ENCODE measurements at regions not wholly inside any gene's neighbourhood (a gene's known extent, or its start where the extent isn't known, plus 50 kb on each side); places are given as distances from the start of the nearest gene placed in this dataset.
"Not testable (repeated sequence)": the region's sequence is repeated elsewhere in the genome, so short reads cannot be mapped to it uniquely, and the experiment has no call there.

DNA sequence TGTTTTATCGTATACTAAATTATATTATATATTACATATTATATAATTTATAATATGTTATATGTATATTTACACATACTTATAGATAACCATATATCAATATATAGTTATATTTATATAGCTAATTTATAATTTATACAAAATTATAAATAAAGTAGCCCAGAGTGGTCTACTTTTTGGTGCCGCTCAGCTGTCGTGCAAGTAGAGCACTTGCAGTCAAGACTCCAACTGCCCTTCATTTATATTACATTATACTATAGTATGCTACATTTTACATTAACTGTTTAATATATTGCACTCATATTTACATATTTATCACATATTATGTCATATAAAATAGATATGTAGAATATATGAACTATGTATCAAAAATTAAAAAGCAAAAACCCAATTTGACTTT, 1124.7 kb upstream of the MIR17HG start:
- no peak for DNase-seq (ENCODE audit: low read depth)

DNA sequence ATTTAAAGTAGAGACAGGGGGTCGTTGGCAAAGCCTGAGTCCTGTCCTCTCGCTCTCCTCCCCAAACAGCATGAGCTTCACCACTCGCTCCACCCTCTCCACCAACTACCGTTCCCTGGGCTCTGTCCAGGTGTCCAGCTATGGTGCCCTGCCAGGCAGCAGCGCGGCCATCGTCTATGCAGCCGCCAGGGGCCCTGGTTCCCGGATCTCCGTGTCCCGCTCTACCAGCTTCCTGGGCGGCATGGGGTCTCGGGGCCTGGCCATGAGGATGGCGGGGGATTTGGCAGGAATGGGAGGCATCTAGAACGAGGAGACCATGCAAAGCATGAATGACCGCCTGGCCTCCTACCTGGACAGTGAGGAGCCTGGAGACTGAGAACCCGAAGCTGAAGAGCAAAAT, 1117.2 kb upstream of the MIR17HG start:
- DNase-seq (ENCODE audit: low read depth) = no peak

DNA sequence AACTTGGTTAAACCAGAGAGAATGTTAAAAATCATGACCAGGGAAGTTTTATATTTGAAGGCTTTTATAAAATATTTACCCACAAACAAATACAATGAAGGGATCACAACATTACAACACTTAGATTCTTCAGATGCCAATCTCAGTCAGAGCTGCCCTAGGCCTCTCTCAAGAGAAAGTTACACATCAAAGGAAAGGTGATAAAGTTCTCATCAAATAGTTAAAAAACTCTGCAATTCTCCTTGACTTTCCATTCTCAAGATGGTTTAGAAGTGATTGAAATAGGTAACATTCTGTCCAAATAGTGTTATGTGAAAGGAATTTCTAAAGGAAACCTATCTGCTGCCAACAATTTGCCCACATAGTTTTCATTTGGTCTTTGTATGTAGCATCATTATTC, 1115.2 kb upstream of the MIR17HG start:
- no peak for DNase-seq (ENCODE audit: low read depth)

DNA sequence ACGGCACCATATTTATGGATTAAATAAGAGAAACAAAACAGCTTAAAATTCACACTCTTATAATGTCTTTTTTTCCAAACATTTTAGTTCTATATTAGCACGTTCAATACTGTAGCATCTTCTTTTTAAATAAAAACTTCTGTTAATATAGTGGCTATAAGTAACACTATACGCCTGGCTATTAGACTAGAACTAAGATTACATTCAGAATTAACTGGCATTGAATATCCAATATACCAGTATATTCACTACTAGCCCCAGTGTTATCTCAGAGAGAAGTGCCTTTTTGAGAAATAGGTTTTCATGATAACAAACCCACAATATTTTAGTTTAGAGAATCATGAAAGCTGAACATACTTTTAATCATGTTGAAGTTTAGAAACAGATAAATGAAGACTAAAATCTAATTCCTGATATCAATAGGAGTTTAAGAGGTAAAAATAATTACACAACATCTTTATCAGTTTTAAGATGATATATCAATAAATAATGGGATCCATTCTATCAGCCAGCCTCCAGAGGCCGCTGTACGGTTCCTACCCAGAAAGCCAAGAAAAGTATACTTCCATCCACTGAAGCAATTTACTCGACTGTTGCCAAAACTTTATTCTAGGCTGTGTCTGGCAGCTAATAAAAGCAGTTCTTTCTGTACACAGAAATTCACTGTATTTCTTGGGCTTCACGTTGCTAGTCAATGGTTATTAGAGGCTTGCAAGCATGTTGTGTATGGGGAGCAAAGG, 1113.4 kb upstream of the MIR17HG start:
- DNase-seq (ENCODE audit: low read depth) = no peak

DNA sequence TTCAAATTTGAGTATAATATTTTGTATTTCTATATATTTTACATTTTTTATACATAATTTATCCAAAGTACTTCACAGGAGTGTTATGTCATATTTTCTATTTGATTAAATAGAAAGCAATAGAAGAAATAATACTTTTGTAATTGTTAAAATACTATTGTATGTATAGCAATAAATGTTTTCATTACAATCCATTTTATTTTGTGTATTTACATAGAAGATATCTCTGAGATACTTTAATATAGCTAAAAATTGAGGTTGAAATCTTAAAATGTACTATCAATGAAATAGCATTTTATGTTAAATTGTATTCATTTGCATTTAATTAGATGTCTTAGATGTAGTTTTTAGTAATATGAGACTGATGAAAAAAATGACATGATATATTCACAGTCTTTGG, 1109.6 kb upstream of the MIR17HG start:
- no peak for DNase-seq (ENCODE audit: low read depth)

DNA sequence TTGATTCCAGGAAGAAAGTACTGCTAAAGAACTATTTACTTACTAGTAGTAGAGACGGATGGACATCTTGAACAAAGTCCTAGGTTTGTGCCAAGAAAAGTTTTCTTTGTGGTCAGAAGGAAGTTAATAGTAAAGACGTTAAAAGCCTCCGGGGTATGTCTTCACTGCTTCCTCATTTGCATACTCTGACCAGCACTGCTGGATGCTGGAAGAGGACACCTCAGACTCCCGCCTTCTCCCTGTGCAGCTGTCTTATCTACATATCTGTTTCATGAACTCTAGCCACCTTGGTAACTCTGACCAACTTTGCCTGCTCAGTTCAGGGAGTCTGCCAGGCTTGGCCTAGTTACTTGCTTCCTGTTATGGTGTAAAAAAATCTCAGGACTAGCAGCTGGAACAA, 1109.1 kb upstream of the MIR17HG start:
- peak; percentile 61 for DNase-seq (ENCODE audit: low read depth)

DNA sequence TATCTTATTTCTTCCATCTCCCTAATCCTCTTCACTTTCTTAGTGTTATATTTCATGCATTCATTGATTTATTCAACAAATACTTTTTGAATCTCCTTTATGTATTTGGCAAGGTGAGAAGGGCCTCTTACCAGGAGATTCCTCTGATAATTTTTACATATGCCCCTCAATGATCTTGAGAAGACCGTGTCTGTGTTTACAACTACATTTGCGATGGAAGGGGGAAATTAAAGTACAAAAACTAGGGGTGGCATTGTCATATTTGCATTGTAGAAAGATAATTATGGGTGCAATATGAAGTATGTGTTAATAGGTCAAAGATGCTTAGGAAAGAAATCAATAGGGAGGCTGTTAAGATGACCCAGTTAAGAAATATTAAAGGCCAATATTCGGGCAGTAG, 1108.4 kb upstream of the MIR17HG start:
- DNase-seq (ENCODE audit: low read depth) = no peak

DNA sequence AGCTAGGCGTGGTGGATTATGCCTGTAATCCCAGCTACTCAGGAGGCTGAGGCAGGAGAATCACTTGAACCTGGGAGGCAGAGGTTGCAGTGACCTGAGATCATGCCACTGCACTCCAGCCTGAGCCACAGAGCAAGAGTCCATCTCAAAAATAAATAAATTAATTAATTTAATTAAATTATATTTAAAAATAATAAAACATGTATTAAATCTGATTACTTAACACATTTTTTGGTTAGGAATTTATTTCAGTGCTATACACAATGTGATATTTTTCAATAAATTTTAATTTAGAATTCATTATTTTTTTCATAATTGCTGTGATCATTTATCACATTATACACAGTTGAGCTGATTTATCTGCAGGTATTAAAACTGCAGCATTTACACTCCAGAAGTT, 1101.5 kb upstream of the MIR17HG start:
- no peak for DNase-seq (ENCODE audit: low read depth)

DNA sequence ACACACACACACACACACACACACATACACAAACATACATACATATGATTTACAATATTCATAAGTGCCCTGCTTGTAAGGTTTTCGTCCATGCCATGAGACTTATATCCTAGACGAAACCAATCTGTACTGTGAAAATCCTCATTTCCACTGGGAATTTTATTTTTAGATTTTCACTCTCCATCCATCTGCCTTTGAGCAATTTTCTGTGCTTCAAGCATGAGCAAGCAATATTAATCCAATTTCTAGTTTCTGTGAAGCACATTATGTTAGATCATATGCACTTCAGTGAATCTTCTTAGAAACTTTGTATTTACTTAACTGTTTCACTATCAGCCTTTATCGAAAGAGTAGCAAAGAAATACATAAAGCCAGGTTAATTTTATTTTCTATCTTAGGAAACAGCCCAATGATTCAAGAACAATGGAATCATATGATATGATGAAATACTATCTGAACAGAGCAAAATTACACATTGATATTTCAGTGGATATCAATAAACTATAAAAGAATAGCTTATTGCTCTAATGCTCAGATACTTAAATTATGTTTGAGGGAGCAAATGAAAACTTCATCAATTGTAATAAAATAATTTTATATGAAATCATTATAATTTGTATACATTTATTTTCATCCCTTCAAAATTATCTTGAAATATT, 1100.7 kb upstream of the MIR17HG start:
- no peak for DNase-seq (ENCODE audit: low read depth)

DNA sequence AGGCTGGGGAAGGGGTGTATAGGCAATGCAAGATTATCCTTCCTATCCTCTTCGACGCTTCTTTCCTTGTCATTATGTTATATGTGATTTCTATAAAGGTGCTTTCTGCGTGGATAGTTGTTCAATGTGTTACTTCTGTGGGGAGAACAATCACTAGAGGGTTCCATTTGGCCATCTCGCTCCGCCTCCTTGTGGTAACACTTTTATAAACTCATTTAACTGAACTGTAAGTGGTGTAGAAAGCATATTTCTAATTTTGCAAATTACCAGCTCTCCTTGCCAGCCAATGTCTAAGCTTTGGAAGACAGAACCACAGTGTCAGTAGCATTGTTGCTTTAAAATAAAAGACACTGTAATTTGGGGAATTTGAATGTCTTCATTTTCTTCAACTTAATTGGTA, 1093.7 kb upstream of the MIR17HG start:
- no peak for DNase-seq (ENCODE audit: low read depth)

DNA sequence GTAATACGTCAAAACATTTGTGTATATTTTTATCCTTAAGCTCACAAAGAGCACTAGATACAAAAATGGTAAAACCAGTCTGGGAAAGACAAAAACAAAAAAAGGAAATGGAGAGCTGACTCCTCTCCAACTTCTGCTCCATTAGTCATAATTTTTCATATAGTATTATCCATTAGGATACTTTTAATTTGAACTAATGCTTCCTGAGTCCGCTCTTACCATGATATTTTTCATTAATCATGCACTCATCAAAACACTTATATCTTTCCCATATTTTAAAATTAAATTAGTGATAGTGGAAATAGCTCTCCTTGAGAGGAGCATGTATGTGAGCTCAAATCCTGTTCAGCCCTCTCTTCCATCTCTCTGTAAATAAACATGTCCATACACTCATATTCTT, 1093.0 kb upstream of the MIR17HG start:
- DNase-seq (ENCODE audit: low read depth) = no peak

DNA sequence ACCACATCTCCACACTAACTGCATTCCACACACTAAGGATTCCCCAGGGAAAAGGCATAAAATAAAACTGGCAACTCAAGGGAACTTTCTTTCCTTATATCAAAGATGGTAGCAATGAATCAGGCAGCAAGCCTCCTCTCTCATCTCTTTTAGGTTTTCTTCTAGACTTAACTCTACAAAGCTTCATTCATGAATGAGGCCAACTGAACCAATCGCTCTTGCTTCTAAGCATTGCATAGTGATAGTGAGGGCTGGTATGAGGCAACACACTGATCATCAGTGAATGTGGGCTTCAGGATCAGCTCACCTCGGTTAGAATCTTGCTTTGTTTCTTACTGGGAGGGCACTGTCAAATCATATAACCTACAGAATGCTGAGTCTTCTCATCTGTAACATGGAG, 1090.7 kb upstream of the MIR17HG start:
- no peak for DNase-seq (ENCODE audit: low read depth)

DNA sequence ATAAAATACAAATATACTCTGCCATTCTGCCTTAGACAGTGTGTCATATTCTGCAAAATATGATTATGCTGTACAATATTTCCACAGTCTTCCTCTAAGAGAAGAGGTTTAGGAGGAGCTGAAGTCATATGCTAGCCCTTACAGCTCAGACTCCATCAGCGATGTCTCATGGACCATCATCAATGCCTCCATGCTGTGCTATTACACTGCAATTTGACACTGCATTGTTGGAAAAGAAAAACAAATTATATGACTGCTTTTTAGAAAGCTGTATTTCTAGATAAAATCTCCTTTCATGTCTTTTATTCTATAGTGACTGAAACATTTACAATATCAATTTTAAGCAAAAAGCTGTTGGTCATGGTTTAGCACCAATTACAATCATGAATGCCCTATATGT, 1089.4 kb upstream of the MIR17HG start:
- no peak for DNase-seq (ENCODE audit: low read depth)

DNA sequence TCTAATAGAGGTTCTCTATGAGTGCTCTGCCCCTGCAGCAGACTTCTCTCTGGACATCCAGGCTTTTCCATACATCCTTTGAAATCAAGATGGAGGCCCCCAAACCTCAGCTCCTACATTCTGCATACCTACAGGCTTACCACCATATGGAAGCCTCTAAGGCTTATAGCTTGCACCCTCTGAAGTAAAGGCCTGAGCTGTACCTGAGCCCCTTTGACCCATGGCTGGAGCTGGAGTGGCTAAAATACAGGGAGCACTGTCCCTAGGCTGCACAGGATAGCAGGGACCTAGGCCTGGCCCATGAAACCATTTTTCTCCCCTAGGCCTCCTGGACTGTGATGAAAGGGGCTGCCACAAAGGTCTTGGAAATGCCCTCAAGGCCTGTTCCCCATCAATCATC, 1086.1 kb upstream of the MIR17HG start:
- no peak for DNase-seq (ENCODE audit: low read depth)

DNA sequence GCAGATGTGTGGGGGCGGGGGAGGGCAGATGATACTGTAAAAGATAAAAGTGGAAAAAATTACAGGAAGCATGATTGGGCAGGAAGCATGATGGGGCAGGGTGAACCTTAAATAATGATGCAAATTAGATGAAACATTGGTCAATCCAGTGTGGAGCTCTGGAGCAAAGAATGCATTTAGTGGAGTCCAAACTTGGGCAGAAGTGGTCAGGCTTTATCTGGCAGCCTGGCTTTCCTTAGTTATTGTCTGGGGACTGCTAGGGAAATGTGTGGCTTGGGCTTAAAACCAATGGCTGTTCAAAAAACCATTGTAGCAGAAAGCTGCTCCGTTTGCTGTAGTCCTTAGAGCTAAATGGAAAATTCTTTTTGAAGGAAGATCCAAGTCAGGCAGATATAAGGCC, 1077.3 kb upstream of the MIR17HG start:
- no peak for DNase-seq (ENCODE audit: low read depth)

DNA sequence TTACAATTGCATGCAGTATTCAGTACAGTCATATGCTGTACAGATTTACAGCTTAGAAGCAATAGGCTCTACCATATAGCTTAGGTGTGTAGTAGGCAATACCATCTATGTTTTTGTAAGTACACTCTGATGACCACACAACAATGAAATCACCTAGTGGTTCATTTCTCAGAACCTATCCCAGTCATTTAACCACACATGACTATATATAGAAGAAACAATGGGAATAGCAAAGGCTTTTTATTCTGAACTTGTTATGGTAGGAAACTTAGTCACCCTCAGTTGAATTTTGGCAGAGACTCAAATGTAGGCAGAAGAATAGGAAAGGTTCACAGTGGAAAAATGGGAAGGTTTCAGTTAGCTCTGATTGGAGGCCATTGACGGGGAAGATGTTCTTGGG, 1075.1 kb upstream of the MIR17HG start:
- DNase-seq (ENCODE audit: low read depth) = peak; percentile 56

DNA sequence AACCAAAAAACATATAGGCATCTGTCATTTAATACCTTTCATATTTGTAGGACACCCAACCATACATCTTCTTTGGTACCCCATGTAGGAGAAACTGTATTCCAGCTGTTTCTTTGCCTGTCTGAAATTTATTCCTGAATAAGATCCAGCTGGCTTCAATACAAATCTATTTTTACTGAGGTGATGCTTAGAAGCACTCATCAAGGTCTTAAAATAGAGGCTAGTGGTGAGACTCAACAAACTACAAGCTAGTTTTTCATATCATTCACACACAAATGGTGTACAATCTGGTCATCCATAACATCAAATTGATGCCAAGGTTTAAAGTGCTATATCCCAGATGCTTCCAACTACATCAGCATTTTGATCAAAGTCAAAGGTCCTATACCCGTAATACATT, 1071.3 kb upstream of the MIR17HG start:
- DNase-seq (ENCODE audit: low read depth) = no peak

DNA sequence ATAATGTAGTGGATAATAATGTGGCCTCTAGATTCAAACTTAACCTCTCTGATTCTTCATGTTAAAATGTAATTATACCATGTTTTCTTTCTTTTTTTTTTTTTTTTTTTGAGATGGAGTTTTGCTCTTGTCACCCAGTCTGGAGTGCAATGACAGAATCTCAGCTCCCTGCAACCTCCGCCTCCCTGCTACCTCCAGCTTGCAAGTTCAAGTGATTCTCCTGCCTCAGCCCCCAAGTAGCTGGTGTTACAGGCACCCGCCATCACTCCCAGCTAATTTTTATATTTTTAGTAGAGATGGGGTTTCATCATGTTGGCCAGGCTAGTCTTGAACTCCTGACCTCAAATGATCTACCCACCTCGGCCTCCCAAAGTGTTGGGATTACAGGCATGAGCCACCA, 1069.3 kb upstream of the MIR17HG start:
- DNase-seq (ENCODE audit: low read depth) = not testable (repeated sequence)

DNA sequence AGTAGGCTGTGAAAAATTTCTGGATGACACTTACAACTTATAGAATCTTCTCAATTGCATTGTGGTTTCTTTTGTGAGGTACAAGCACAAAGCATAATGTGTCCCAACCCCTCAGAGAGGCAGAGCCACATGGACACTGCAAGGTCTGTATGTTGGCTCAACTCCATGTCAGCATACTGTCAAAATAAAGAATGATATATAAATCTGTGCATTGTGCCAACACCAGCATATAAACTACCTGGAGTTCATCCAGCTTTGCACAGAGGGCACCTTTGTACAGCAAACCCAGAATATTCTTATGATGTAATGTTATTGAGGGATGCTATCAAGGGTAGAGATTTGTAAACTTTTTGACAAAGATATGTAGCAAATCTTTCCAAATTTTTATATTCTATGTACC, 1065.8 kb upstream of the MIR17HG start:
- DNase-seq (ENCODE audit: low read depth) = no peak

DNA sequence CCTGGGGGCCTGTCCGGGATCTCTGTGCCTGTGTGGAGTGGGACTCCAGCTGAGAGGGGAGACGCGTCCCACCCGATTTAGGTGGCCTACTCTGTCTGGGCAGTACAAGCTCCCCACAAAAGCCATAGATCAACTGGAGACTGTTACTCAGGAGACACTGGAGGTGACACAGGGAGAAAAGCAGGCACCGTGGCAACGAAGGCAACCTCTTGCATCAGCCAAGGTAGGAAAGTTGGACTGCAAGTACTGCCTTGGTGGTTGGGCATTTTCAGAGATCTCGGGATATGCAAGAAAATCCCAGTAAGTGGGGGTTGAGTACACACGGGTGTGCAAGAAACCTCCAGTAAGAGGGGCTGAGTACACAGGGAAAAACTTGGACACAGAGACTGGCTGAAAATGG, 1060.0 kb upstream of the MIR17HG start:
- no peak for DNase-seq (ENCODE audit: low read depth)

DNA sequence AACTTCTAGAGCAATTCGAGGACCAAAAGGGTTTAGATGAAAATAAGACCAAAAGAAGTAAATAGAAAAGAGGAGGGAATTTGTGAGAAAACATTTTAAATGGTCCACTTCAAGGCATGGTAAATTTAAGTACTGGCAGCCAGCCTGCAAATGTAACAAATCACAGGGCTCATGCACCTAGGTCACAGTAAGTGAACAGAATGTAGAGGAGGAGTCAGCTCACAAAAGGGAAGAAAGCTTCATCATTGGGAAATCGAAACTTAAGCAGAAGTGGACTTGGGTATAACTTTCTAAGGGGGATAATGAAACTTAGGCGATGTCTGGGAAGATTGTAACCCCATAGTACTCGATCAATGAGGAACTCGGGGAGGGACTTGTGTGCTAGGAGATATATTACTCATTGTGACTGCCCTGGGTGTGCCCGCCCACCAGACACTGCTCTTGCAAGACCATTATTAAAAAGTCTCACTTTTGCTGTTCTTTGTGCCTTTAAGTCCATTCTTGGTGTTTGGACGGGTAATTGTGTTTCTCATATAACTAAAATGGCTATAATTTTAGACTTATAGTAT, 1053.6 kb upstream of the MIR17HG start:
- peak; percentile 16 for DNase-seq (ENCODE audit: low read depth)

DNA sequence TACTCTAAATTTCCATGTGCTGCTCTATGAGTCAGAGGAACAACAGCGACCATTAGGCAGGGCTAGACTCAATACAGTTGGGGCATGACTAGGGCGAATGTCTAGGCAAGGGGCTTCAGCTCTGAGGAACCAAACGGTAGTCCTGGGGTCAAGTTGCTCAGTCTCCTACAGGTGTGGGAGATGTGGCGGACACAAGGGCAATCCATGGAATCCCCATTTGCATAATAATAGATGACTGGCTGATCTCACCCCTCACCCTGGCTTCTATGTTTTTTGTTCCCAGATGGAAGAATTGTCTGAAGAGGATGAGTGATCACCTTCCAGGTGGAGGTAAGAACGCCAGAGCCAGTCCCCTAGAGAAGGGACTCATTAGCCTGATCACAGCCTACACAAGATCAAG, 1048.2 kb upstream of the MIR17HG start:
- DNase-seq (ENCODE audit: low read depth) = no peak

DNA sequence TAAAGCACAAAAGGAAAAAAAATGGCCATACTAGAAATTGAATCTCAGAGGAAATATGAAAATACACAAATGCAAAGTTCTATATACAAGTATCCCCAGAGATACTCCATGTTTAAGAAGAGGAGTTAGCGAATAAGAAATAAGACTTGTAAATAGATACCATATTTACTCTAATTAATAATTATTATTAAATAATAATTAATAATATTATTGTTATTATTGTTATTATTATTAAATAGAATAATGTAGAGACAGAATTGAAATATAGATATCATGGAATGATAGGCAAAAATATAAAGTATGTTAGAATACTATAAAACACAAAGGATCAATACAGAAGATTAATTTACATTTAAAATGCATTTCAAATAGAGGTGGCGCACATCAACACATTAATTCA, 1047.5 kb upstream of the MIR17HG start:
- no peak for DNase-seq (ENCODE audit: low read depth)
